Ascending aorta (tissue), 2 donors: ENCODE measurements at regions not wholly inside any gene's neighbourhood (a gene's known extent, or its start where the extent isn't known, plus 50 kb on each side); places are given as distances from the start of the nearest gene placed in this dataset.
"Not testable (repeated sequence)": the region's sequence is repeated elsewhere in the genome, so short reads cannot be mapped to it uniquely, and the experiment has no call there.

Experiments used
- DNase-seq, 2 donors: peaks; one replicate each; pipeline ENCODE4 v3.0.0-alpha.2; 2019; ENCODE audit warnings: low spot score in 2 of 2
- H3K27ac ChIP-seq, 2 donors: fragments of 200-600 bp; sonication (generic); one replicate each; pipeline ENCODE4 v1.5.1; 2016 to 2017; ENCODE audit warnings: mild to moderate bottlenecking in 1 of 2
- H3K27me3 ChIP-seq: fragments of 200-600 bp; sonication (generic); one replicate; pipeline ENCODE4 v1.5.1; 2017
- H3K36me3 ChIP-seq, 2 donors: fragments of 200-600 bp; sonication (generic); one replicate each; pipeline ENCODE4 v1.5.1; 2016
- H3K4me1 ChIP-seq, 2 donors: fragments of 200-600 bp; sonication (generic); one replicate each; pipeline ENCODE4 v1.5.1; 2016 to 2017; ENCODE audit warnings: mild to moderate bottlenecking in 1 of 2
- H3K4me3 ChIP-seq, 2 donors: fragments of 200-600 bp; sonication (generic); one replicate each; pipeline ENCODE4 v1.5.1; 2016 to 2017; ENCODE audit warnings: mild to moderate bottlenecking in 1 of 2
- H3K9me3 ChIP-seq, 2 donors: fragments of 200-600 bp; sonication (generic); one replicate each; pipeline ENCODE4 v1.5.1; 2016
- intact Hi-C: fragments of 100-400 bp; cut with DNase I; formaldehyde crosslinking; loops from one replicate; pipeline ENCODE4 v1.15.1; 2023
- TF ChIP-seq, protein P1 (sequence below), 3 experiments: fragments of 200-600 bp in 2 of 3; fragments of 450-650 bp in 1 of 3; sonication (generic) in 2 of 3; IDR thresholded peaks; one replicate each; pipeline ENCODE4 v1.5.1; 2016 to 2019; ENCODE audit warnings: antibody characterized with exemption in 3 of 3, mild to moderate bottlenecking in 1 of 3, moderate library complexity in 1 of 3

- no peak overlapping the region for H3K27ac ChIP-seq
Observed at GRCh38 chr3:22858486-22858885, 344.6 kb upstream of the UBE2E2 start.

DNA sequence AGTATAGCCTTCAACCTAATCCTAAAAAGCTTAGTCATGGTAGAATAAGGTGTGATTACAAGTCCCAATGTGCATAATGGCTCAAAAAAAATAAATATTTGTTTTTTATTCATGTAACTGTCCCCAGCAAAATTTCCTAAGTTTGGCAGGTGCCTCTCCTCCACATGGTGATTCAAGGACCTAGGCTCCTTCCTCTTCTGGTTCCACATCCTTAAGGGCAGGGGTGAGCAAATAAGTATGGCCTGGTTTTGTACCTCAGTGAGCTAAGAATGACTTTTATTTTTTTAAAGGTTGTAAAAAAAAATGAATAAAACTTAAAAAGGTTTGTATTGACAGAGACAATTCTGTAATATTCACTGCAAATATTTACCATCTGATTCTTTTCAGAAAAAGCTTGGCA is 343.5 kb upstream of the UBE2E2 start:
- no peaks in the 10 kb centered on the region for H3K9me3 ChIP-seq
- no peak overlapping the region for H3K4me3 ChIP-seq
- H3K36me3 ChIP-seq, result no peaks in the 10 kb centered on the region
- H3K27ac ChIP-seq, result no peak overlapping the region
- TF ChIP-seq, protein P1, sequence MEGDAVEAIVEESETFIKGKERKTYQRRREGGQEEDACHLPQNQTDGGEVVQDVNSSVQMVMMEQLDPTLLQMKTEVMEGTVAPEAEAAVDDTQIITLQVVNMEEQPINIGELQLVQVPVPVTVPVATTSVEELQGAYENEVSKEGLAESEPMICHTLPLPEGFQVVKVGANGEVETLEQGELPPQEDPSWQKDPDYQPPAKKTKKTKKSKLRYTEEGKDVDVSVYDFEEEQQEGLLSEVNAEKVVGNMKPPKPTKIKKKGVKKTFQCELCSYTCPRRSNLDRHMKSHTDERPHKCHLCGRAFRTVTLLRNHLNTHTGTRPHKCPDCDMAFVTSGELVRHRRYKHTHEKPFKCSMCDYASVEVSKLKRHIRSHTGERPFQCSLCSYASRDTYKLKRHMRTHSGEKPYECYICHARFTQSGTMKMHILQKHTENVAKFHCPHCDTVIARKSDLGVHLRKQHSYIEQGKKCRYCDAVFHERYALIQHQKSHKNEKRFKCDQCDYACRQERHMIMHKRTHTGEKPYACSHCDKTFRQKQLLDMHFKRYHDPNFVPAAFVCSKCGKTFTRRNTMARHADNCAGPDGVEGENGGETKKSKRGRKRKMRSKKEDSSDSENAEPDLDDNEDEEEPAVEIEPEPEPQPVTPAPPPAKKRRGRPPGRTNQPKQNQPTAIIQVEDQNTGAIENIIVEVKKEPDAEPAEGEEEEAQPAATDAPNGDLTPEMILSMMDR (IDR thresholded peaks at IDR 0.05), result no peak
- H3K27me3 ChIP-seq, result no peaks in the 10 kb centered on the region
- no peak for DNase-seq
- intact Hi-C loops, result no loop called here
- no peaks in the 10 kb centered on the region for H3K4me1 ChIP-seq

More at GRCh38 chr3:22858486-22858885, 344.6 kb upstream of the UBE2E2 start:
- Histone ChIP-seq H3K4me3 (no peak overlapping the region), H3K36me3 (no peaks in the 10 kb centered on the region), H3K4me1 (no peaks in the 10 kb centered on the region), H3K9me3 (no peaks in the 10 kb centered on the region), H3K27me3 (no peaks in the 10 kb centered on the region)
- no peak for DNase-seq
- TF ChIP-seq, protein P1 (IDR thresholded peaks at IDR 0.05), result no peak
- intact Hi-C loops, result no loop called here

DNA sequence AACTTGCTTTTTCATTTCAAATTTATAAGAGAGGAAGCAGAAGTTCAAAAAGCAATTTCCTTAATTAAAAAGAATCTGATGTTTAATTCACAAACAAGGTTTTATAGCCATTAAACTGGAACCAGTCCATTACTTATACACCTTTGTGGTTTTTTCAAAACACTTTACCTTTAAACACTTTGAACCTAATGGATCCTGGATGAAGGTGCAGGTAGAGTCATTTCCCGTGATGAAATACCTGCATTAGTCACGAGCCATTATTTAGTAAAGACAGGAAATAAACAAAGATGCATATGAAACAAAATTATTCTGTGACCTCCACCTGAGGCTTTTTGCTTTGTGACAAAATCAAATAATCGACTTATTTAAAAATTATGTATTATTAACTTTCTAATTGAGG is 341.7 kb upstream of the UBE2E2 start:
- intact Hi-C loops, result no loop called here
- TF ChIP-seq, protein P1 (IDR thresholded peaks at IDR 0.05), result no peak
- H3K36me3 ChIP-seq, result no peaks in the 10 kb centered on the region
- no peaks in the 10 kb centered on the region for H3K4me1 ChIP-seq
- no peaks in the 10 kb centered on the region for H3K9me3 ChIP-seq
- DNase-seq, result no peak
- H3K27ac ChIP-seq, result no peak overlapping the region
- H3K4me3 ChIP-seq, result no peak overlapping the region
- H3K27me3 ChIP-seq, result no peaks in the 10 kb centered on the region

DNA sequence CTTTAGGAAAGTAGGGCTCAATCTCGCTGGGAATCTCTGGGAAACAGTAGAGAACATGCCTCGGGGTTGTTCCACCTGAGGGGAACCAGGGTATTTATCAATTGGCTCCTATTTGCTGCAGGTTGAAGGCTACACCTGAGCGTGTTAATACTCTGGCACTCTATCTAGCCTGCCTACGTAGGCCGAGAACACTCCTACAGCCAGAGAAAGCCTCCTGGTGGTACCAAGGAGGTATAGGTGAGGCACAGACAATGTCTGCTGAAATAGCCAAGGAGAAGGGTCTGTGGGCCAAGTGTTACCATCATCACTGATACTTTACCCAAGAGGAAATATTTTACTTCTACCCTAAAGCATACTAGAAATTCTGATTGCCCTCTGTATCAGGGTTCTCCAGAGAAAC is 341.0 kb upstream of the UBE2E2 start:
- intact Hi-C loops, result no loop called here
- Histone ChIP-seq H3K4me1 (no peaks in the 10 kb centered on the region), H3K36me3 (no peaks in the 10 kb centered on the region), H3K27me3 (no peaks in the 10 kb centered on the region), H3K27ac (no peak overlapping the region), H3K9me3 (no peaks in the 10 kb centered on the region), H3K4me3 (no peak overlapping the region)
- TF ChIP-seq, protein P1 (IDR thresholded peaks at IDR 0.05), result no peak
- no peak for DNase-seq

DNA sequence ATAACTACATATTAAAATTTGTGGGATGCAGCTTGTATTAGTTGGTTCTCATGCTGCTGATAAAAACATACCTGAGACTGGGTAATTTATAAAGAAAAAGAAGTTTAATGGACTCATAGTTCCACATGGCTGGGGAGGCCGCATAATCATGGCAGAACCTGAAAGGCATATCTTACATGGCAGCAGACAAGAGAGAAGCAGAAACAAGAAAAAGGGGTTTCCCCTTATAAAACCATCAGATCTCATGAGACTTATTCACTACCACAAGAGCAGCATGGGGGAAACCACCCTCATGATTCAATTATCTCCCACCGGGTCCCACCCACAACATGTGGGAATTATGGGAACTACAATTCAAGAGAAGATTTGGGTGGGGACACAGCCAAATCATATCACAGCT is 320.3 kb upstream of the UBE2E2 start:
- H3K4me1 ChIP-seq, H3K27me3 ChIP-seq, H3K9me3 ChIP-seq, DNase-seq, H3K36me3 ChIP-seq, H3K4me3 ChIP-seq, intact Hi-C loops, H3K27ac ChIP-seq: not testable (repeated sequence)

DNA sequence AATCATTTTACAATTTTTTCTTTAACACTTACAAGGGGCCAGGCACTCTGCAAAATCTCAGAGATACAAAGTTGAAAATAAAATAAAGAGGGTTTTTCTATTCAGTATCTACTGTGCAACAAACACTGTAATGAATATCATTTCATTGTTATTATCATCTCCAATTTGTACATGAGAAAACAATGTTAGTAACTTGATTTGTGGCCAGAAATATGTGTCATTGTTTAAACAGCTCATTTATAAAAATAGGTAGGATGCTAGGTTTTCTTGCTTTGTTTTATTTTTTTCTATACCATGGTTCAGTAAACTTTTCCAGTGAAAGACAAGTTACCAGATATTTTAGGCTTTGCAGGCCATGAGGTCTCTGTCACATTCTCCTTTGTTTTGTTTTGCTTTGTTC is 318.1 kb upstream of the UBE2E2 start:
- Histone ChIP-seq H3K36me3 (no peaks in the 10 kb centered on the region), H3K4me1 (no peaks in the 10 kb centered on the region), H3K27me3 (no peaks in the 10 kb centered on the region), H3K27ac (no peak overlapping the region), H3K9me3 (no peaks in the 10 kb centered on the region), H3K4me3 (no peak overlapping the region)
- DNase-seq, result no peak
- TF ChIP-seq, protein P1 (IDR thresholded peaks at IDR 0.05), result no peak
- intact Hi-C loops, result no loop called here
